Esophagus squamous epithelium (tissue), 4 donors: ENCODE measurements at regions not wholly inside any gene's neighbourhood (a gene's known extent, or its start where the extent isn't known, plus 50 kb on each side); places are given as distances from the start of the nearest gene placed in this dataset.

Experiments
- POLR2A ChIP-seq, 4 donors: fragments of 450-650 bp; IDR thresholded peaks; one replicate each; pipeline ENCODE4 v1.6.1; 2017; ENCODE audit warnings: antibody characterized with exemption in 4 of 4, mild to moderate bottlenecking in 4 of 4, moderate library complexity in 3 of 4
- TF ChIP-seq, protein P1 (sequence below), 6 experiments: fragments of 450-650 bp in 4 of 6; fragments of 200-600 bp in 2 of 6; sonication (generic) in 2 of 6; IDR thresholded peaks; one replicate each; pipeline ENCODE4 v1.5.1; 2016 to 2019; ENCODE audit warnings: antibody characterized with exemption in 6 of 6, mild to moderate bottlenecking in 4 of 6, moderate library complexity in 4 of 6

DNA sequence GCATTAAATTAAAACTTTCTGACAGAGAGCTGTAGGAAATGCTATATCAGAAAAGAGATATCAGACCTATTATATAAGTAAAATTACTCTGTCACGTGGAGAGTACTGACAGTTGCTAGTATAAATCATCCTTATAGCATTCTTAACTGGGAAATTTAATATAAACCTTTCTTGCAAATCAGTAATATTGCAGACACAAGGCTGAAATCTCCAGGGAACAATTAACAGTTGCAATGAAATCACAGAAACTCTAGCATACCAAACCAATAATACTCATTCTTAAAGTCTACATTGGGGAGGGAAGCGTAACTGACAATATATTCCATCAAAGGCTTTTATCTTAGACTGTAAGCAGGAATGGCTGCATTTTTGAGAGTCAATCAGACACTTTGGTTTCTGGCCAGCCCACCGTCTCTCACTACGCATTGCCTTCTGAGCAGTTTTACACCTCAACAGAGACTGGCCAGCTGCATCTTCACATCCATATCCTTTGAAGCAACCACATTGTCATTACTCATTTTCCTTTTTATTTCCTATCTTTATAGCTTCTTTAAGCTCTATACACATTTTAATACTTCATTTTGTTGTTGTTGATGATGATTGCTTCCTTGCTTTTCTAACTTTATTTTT, 536.0 kb upstream of the CDH2 start:
- TF ChIP-seq, protein P1, sequence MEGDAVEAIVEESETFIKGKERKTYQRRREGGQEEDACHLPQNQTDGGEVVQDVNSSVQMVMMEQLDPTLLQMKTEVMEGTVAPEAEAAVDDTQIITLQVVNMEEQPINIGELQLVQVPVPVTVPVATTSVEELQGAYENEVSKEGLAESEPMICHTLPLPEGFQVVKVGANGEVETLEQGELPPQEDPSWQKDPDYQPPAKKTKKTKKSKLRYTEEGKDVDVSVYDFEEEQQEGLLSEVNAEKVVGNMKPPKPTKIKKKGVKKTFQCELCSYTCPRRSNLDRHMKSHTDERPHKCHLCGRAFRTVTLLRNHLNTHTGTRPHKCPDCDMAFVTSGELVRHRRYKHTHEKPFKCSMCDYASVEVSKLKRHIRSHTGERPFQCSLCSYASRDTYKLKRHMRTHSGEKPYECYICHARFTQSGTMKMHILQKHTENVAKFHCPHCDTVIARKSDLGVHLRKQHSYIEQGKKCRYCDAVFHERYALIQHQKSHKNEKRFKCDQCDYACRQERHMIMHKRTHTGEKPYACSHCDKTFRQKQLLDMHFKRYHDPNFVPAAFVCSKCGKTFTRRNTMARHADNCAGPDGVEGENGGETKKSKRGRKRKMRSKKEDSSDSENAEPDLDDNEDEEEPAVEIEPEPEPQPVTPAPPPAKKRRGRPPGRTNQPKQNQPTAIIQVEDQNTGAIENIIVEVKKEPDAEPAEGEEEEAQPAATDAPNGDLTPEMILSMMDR (IDR thresholded peaks at IDR 0.05), result no peak
- TF ChIP-seq POLR2A (IDR thresholded peaks at IDR 0.05), result no peak
